ENCODE measurements at regions not wholly inside any gene's neighbourhood (a gene's known extent, or its start where the extent isn't known, plus 50 kb on each side); places are given as distances from the start of the nearest gene placed in this dataset.

DNA sequence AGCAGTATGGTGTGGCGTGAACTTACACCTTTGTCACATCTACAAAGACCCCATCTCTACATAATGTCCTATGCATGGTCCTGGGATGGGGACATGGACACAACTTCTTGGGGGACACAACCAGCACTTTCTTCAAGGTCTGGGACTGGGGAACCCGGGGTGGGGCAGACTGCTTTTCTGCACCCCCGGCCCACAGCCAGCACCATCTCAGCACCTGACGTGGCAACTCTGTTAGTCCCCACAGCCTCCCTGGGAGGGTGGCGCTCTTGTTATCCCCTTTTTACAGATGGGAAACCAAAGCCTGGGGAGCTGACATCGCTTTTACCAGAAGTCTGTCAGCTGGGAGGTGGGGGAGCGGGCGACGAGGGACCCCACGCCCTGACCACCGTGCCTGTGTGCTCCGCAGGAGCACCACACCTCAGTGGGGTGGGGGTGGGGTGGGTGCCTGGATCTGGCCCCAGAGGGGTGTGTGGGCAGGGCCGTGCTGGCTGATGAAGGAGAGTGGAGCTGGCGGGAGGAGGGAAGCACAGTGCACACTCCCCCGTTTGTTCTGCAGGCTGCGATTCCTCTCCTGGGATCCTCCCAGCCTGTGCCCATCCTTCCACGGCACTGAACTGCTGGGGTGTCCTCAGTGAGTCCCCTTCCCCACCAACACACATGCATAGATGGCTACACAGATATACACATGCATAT lies 115.4 kb upstream of the GSE1 start:
- DNase-seq: no peak
- WGBS, 2 donors: 80 to 87% methylated on average over 8 to 9 of the region's 17 CpGs
- TF ChIP-seq, protein P1, sequence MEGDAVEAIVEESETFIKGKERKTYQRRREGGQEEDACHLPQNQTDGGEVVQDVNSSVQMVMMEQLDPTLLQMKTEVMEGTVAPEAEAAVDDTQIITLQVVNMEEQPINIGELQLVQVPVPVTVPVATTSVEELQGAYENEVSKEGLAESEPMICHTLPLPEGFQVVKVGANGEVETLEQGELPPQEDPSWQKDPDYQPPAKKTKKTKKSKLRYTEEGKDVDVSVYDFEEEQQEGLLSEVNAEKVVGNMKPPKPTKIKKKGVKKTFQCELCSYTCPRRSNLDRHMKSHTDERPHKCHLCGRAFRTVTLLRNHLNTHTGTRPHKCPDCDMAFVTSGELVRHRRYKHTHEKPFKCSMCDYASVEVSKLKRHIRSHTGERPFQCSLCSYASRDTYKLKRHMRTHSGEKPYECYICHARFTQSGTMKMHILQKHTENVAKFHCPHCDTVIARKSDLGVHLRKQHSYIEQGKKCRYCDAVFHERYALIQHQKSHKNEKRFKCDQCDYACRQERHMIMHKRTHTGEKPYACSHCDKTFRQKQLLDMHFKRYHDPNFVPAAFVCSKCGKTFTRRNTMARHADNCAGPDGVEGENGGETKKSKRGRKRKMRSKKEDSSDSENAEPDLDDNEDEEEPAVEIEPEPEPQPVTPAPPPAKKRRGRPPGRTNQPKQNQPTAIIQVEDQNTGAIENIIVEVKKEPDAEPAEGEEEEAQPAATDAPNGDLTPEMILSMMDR (IDR thresholded peaks at IDR 0.05): no peak
- no peak for TF ChIP-seq POLR2A (IDR thresholded peaks at IDR 0.05)
- Histone ChIP-seq H3K36me3 (no peaks in the 10 kb centered on the region), H3K27me3 (no peaks in the 10 kb centered on the region), H3K27ac (no peak overlapping the region), H3K9me3 (no peaks in the 10 kb centered on the region), H3K4me1 (peaks cover 2 to 3% of the 10 kb centered on the region in 2 donors), H3K4me3 (replicated peaks in 1 of 3) (no peak overlapping the region)
- intact Hi-C loops (cut with DNase I): loop anchor here (10.0 kb wide), 1 partner anchor 73 kb away; no protein-coding TSS in a partner anchor

- no peaks in the 10 kb centered on the region for H3K27me3 ChIP-seq
These were observed 114.5 kb upstream of the GSE1 start for GRCh38 chr16:85498607-85499006.

DNA sequence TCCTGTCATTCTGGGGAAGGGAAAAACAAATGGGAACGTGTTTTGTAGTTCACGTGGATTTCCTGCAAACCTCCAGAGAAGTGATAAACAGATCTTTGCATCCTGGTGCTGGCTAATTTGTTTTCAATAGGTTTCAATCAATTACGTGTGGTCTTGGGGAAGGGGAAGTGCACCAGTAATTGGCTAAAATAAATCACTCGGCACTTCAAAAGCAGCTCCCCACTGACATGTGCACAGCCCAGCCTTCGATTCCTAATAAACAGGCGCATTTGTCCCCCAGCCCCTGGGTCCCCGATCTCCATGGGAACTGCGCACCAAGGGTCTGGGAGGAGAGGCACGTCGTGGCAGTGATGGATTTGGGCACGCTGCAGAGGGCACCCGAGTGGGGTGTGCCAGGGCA lies 112.9 kb upstream of the GSE1 start:
- no peak for DNase-seq
- Histone ChIP-seq H3K36me3 (no peaks in the 10 kb centered on the region), H3K9me3 (no peaks in the 10 kb centered on the region), H3K27me3 (no peaks in the 10 kb centered on the region), H3K4me1 (no peaks in the 10 kb centered on the region), H3K4me3 (replicated peaks in 1 of 3) (no peak overlapping the region), H3K27ac (no peak overlapping the region)
- TF ChIP-seq, protein P1 (IDR thresholded peaks at IDR 0.05): no peak
- TF ChIP-seq POLR2A (IDR thresholded peaks at IDR 0.05): no peak
- intact Hi-C loops (cut with DNase I): no loop called here
- WGBS, 2 donors: 88% methylated on average over 11 to 12 of the region's 12 CpGs

More at GRCh38 chr16:85498607-85499006, 114.5 kb upstream of the GSE1 start:
- no peaks in the 10 kb centered on the region for H3K36me3 ChIP-seq
- no peak overlapping the region for H3K27ac ChIP-seq
- no peak for DNase-seq
- WGBS, 2 donors: 76 to 83% methylated on average over 7 to 8 of the region's 8 CpGs
- intact Hi-C loops (cut with DNase I): loop anchor here (10.0 kb wide), 1 partner anchor 74 kb away; no protein-coding TSS in a partner anchor
- no peaks in the 10 kb centered on the region for H3K9me3 ChIP-seq
- TF ChIP-seq, protein P1 (IDR thresholded peaks at IDR 0.05): no peak
- no peak for TF ChIP-seq POLR2A (IDR thresholded peaks at IDR 0.05)
- no peak overlapping the region for H3K4me3 ChIP-seq (replicated peaks in 1 of 3)
- no peaks in the 10 kb centered on the region for H3K4me1 ChIP-seq

- no peak for DNase-seq
- 95 to 97% methylated on average over 10 to 11 of the region's 11 CpGs for WGBS, 2 donors
- H3K4me1 ChIP-seq: peaks cover 0 to 6% of the 10 kb centered on the region in 2 donors
- no peaks in the 10 kb centered on the region for H3K36me3 ChIP-seq
- no peak for TF ChIP-seq POLR2A (IDR thresholded peaks at IDR 0.05)
- TF ChIP-seq, protein P1 (IDR thresholded peaks at IDR 0.05): no peak
- H3K27ac ChIP-seq: no peak overlapping the region
- no peaks in the 10 kb centered on the region for H3K27me3 ChIP-seq
- no peaks in the 10 kb centered on the region for H3K9me3 ChIP-seq
- intact Hi-C loops (cut with DNase I): no loop called here
- H3K4me3 ChIP-seq (replicated peaks in 1 of 3): no peak overlapping the region
These were observed 111.2 kb upstream of the GSE1 start for GRCh38 chr16:85501900-85502299.

DNA sequence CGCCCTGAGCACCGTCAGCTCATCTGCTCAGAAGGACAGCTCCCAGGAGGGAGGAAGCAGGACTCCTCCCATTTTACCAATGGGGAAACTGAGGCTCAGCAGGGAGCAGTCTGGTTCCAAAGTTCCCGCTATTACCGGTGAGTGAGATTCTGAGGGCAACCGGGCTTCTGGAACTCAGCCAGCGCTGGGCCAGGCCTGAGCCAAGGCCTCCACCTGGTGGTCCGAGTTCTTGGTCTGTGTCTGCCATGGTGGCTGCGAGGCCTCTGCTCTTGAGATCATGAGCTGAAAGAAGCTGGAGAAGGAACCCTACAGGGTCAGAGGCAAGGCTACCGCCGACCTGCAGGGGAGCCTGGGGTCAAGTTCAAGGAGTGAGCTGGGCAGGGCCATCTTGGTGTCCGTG lies 110.8 kb upstream of the GSE1 start:
- 84 to 86% methylated on average over 5 to 10 of the region's 11 CpGs for WGBS, 2 donors
- H3K27ac ChIP-seq: no peak overlapping the region
- H3K4me1 ChIP-seq: peaks cover 0 to 6% of the 10 kb centered on the region in 2 donors
- no peaks in the 10 kb centered on the region for H3K36me3 ChIP-seq
- TF ChIP-seq, protein P1 (IDR thresholded peaks at IDR 0.05): no peak
- no peak for TF ChIP-seq POLR2A (IDR thresholded peaks at IDR 0.05)
- no peaks in the 10 kb centered on the region for H3K9me3 ChIP-seq
- no peak for DNase-seq
- H3K4me3 ChIP-seq (replicated peaks in 1 of 3): no peak overlapping the region
- H3K27me3 ChIP-seq: no peaks in the 10 kb centered on the region
- intact Hi-C loops (cut with DNase I): no loop called here

Data from thyroid gland (tissue), 4 donors.